Mucosa of gallbladder (tissue), 1 donor: ENCODE measurements at regions not wholly inside any gene's neighbourhood (a gene's known extent, or its start where the extent isn't known, plus 50 kb on each side); places are given as distances from the start of the nearest gene placed in this dataset.
"Not testable (repeated sequence)": the region's sequence is repeated elsewhere in the genome, so short reads cannot be mapped to it uniquely, and the experiment has no call there.

Experiments
- DNase-seq: peaks from one replicate; pipeline ENCODE4 v3.0.0-alpha.2; 2020; ENCODE audit warnings: low spot score
- donor health status: DM: no; HTN: no; CAD: no.

- no peak for DNase-seq
Observed at GRCh38 chr10:32217216-32217615, 129.7 kb downstream of the EPC1 start.

GRCh38 chr10:32213838-32214237 is 133.1 kb downstream of the EPC1 start:
- DNase-seq = not testable (repeated sequence)

GRCh38 chr10:32211046-32211363 is 136.0 kb downstream of the EPC1 start:
- no peak for DNase-seq

GRCh38 chr10:32210306-32211045 is 136.5 kb downstream of the EPC1 start:
- DNase-seq = no peak

GRCh38 chr10:32208005-32208404 is 139.0 kb downstream of the EPC1 start:
- not testable (repeated sequence) for DNase-seq

- DNase-seq = peak; percentile 67
Observed at GRCh38 chr10:32207544-32207943, 139.4 kb downstream of the EPC1 start.

- no peak for DNase-seq
Observed at GRCh38 chr10:32205670-32206069, 141.3 kb downstream of the EPC1 start.

GRCh38 chr10:32204606-32205005 is 142.4 kb downstream of the EPC1 start:
- no peak for DNase-seq

- peak; percentile 73 for DNase-seq
Observed at GRCh38 chr10:32199714-32200394, 143.6 kb upstream of the KIF5B start.

GRCh38 chr10:32197423-32197822 is 141.2 kb upstream of the KIF5B start:
- DNase-seq = no peak

GRCh38 chr10:32190890-32191491 is 134.8 kb upstream of the KIF5B start:
- DNase-seq = no peak

GRCh38 chr10:32189400-32190084 is 133.3 kb upstream of the KIF5B start:
- peak; percentile 36 for DNase-seq

GRCh38 chr10:32188601-32189000 is 132.4 kb upstream of the KIF5B start:
- DNase-seq = not testable (repeated sequence)

GRCh38 chr10:32187686-32188085 is 131.5 kb upstream of the KIF5B start:
- no peak for DNase-seq

GRCh38 chr10:32183652-32184051 is 127.4 kb upstream of the KIF5B start:
- not testable (repeated sequence) for DNase-seq

GRCh38 chr10:32182476-32182875 is 126.3 kb upstream of the KIF5B start:
- no peak for DNase-seq

GRCh38 chr10:32180390-32181280 is 124.4 kb upstream of the KIF5B start:
- no peak for DNase-seq

- DNase-seq = no peak
Observed at GRCh38 chr10:32179836-32180235, 123.6 kb upstream of the KIF5B start.

GRCh38 chr10:32177594-32177993 is 121.4 kb upstream of the KIF5B start:
- not testable (repeated sequence) for DNase-seq

GRCh38 chr10:32175629-32176028 is 119.4 kb upstream of the KIF5B start:
- no peak for DNase-seq

GRCh38 chr10:32174349-32174893 is 118.2 kb upstream of the KIF5B start:
- DNase-seq = no peak
